TTC549 (cell line): ENCODE measurements at regions not wholly inside any gene's neighbourhood (a gene's known extent, or its start where the extent isn't known, plus 50 kb on each side); places are given as distances from the start of the nearest gene placed in this dataset.

Experiments used
- FAIRE-seq: peaks from 2 replicates; lab custom pipeline; 2012; peaks lifted over from hg19 to GRCh38; lab: Jason Lieb, UNC

DNA sequence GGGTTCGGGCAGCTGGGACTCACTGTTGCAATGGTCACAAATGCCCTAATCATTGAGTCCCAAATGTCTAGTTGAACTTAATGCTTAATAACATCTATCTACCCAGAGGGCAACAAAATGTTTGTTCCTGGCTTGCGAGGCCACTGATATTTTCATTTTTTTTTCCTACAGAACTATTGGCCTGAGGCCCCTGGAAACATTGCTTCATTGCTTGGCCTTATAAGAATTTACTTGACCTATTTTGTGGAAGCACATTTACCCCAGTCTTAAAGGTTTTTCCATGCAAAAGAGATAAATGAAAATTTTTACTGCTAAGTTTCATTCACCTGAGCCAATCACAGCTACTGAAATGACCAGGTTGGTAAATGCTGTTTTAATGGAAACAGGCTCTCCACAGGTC, 133.1 kb upstream of the RIPOR2 start:
- no peak for FAIRE-seq

DNA sequence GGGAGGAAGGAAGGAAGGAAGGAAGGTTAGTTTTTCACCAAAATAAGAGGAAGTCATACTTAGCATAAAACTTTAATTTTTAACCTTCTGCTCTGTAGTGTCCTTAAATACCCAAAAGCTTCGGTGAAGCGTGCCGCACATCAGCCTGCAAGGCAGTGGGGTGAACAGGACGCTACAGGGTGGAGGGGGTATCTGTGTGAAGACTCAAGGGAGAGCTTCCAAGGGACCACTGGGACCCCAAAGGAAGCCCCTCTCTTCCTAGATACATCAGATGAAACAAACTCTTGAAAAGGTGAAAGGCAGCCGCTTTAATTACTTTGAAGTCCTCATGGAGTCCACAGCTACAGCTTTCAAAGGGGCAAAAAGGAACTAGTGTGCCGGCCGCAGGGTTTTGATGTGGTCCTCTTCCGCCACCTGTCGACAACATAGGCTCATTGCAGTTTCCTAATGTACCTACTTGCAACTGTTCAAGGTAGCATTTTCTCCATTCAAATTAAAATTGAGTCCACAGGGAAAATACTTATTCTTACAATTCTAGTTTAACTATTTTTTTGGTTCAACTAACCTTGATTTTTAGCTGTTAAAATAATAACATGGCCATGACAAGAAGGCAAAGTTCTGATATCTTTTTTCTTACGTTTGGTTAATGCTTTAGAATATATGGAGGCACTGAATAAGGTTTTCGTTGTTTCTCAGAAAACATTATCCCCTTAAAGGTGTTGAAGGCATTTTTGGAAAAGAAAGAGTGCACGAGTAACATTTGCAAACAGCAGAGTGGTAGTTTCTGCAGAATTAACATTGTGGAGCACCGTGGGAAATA, 135.0 kb upstream of the RIPOR2 start:
- peak; percentile 72 for FAIRE-seq

DNA sequence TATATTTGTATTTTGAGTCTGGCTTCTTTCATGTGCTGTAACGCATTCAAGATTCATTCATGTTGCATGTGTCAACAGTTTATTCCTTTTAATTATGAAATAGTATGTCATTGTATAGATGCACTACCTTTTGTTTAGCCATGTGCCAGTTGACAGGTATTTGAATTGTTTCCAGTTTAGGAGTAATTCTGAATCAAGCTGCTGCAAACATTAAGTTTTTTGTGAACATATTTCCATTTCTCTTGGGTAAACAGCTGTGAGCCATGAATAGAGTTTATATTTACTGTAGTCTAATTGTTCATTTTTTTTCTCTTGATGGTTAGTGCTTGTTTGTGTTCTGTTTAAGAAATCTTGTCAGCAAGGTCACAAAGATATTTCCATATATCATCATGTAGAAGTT, 142.4 kb upstream of the RIPOR2 start:
- FAIRE-seq: no peak

DNA sequence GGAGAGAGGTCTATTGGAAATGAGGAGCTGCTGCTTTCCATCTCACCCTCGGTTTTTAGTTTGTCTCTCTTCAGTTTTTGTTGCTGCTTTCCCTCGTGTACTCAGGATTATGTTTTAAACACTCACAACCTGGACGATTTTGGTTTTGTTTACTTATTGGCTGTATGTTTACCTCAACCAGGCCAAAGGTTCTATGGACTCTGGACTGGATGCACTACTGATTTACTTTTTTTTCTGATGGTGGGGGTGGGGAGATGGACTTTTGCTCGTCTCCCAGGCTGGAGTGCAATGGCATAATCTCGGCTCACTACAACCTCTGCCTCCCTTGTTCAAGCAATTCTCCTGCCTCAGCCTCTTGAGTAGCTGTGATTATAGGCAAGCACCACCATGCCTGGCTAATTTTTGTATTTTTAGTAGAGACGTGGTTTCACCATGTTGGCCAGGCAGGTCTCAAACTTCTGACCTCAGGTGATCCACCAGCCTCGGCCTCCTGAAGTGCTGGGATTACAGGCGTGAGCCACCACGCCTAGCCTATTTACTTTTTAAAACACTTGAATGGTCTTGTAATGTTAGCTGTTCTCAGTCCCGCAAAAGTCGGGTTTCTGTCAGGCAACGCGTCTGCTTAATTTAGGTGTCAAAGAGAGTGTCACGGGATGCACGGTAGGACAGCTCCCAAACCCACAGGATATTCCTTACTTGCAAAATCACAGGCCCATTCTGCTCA, 148.2 kb upstream of the RIPOR2 start:
- FAIRE-seq: no peak

DNA sequence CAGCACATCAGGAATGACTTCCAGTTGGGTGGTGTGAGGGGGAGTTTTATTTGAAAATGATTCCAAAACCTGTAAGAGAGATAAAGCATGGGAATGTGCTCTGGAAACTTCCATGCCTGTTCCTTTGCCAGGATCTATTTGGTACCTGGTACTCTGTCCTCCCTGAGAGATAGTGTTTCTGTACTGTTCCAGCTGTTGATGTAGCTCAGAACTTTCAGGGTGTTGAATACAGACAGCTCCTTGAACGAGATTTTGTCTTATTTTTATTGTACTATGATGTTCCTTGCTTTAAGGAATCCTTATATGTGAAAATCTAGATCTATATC, 148.7 kb upstream of the RIPOR2 start:
- FAIRE-seq: no peak

DNA sequence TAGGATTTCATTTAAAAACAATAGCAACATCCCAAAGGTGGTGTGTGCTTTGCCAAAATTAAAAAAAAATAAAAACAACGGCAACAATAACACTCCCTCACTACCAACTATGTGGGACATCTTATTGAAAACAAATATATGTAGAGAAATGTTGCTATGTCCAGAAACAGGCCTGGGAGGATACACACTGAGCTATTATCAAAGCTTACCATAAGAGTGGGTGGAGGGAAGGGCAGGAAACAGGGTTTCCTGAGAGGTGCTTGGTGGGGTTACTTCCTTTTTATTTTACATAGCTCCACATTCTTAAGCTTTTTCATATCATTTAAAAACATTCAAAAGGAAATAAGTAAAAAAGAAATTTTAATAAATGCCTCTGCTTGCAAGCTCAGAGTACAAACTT, 150.0 kb upstream of the RIPOR2 start:
- FAIRE-seq: no peak

DNA sequence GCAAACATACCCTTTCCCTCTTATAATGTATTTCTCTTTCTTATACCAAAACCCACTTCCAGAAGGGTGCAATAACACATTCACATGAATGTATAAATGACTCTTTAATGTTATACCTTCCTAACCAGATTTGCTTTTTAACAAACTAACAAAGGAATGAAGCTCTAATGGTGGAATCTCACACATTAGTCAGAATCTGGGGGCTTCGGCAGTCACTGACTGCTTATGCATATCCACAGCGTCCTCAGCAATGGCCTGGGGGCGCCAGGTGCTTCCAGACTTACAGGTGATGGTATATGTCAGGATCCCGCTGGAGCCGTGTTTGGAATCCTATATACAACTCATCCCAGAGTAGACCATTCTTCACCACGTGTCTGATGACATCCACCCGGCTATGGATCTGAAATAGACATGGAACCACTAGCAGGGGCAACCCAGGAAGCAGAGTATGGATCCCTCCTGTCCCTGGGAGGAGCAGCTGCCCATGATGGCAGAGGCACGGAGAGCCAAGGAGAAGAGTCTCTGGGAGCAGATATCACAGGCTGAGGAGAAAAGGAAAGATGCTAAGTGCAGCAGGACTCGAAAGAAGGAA, 150.8 kb upstream of the RIPOR2 start:
- FAIRE-seq: no peak

DNA sequence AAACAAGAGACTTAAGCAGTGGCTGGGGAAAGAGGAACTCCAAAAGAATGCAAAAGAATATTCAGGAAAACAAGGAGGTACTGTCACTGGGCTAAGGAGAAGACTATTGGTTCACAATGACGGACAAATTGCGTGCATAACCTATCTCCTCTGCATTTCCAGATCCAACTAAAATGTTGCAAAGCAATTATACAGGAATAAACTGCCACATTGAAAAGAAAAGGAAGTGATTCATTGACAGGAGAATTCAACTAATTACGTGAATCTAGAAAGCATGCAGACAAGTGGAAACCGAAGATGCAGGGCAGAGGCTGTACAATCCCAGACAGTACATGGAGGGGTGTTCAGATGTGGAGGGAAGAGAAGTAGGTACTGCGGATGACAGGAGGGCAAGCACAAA, 152.8 kb upstream of the RIPOR2 start:
- FAIRE-seq: no peak

DNA sequence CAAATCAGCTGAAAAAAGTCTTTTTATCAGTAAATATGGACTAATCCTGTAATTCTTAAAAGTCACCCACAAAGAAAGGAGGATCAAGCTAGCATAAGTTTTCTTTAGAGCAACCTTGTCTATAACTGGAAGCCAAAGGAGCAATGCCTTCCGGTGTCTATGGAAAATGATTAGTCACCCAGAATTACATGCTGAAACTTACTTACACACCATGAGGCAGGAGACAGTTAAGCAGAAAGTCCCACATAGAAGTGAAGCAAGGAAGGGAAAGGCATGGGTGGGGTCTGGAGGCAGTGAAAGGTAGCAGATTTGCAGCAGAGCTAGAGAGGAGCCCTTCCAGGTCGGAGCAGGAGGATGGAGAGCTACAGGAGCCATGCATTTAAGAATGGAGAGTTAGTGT, 153.7 kb upstream of the RIPOR2 start:
- no peak for FAIRE-seq

DNA sequence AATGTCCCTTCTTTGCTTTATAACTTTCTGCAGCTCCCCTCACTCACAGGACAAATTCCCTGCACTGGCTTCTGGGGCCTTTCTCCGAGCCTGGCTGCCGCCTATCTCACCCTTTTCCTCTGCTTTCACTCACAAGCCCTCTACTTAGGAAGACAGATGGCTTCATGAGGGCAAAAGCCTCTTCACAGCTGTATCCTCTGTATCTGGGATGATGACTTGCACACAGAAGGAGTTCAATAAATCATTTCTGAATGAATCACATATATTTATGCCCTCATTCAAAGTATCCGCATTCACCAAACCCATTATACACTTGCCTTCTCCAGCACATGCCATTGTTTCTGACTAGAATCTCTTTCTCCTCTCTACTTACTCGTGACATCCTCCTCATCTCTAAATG, 159.0 kb upstream of the RIPOR2 start:
- FAIRE-seq: no peak

DNA sequence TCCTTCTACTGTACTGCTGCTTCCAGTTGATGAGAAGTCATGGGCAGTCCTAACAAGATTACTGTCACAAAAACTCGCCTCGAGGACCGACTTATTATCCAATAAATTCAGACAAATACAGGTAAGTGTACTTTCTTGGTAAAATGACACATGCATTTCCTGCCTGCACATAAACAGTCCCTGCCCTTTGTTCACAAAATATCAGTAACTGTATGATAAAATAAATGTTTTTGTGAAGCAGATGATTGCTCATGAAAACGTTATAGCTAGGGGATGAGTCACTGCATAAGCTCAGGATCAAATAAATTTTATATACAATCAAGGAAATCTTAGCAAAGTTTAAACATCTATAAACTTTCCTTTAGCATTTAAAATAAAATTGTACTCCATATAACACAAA, 164.5 kb upstream of the RIPOR2 start:
- no peak for FAIRE-seq

DNA sequence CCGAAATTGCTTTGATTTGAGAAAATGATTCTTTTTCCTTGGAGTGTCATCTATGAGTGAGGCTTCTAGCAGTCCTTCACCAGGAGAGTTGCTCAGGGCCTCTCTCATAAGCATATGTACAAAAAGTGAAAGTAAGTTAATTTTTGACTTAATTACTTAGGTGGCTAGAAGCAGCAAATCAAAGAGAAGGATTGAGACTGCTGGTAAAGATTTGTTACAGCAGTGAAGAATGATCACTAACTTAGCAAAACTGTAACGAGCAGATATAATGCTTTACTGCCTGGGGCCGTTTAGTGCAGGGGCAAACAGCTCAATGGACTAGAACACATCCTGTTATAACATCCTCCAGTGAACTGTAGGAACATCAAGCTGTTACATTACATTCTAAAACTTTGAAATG, 167.8 kb upstream of the RIPOR2 start:
- FAIRE-seq: no peak

DNA sequence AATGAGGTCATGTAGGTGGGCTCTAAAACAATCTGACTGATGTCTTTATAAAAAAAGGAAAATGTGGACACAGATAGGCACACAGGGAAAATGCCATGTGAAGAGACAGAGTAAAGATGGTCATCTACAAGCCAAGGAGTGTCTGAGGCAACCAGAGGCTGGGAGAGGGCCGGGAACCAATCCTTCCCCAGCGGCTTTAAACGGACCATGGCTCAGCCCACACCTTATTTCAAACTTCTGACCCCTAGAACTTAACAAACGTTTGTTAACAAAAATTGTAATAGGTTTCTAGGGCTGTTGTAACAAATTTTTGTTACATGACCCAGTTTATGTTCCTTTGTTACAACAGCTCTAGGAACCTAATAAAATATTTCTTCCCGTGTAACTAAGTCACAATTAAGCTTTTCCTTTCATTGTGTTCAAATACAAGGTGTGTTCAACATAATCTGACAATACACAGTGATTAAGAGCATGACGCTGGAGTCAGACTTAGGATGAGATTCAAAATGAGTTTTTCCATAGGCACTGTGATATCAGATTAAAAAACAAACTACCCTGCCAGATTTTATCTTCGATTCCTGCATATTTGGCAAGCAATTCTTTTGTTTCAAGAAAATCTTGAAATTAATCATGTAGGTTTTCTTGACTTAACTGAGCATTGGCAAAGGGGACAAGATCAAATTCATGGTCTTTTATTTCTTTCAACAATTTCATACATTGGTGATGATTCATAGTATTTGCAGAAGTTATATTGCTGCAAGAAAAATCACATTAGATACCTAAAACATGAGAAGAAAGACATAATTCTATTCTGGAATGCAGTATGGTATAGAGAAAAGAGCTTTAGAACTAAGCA, 169.5 kb upstream of the RIPOR2 start:
- FAIRE-seq: no peak

DNA sequence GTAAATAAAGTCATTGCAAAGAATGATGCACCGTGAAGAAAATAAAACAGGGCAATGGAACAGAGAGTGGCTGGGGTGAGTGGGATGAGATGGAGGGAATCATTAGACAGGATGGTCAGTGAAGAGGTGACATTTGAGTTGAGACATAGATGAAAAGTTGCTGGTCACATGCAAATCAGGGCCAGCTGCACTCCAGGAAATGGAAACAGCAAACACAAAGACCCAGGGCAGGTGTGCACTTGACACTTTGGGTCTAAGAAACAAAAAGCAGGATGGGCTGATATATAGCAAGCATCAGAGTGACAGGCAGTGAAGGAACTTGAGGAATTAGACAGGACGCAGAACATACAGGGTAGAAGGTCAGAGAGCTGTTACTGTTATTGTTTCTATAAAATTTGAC, 171.5 kb upstream of the RIPOR2 start:
- no peak for FAIRE-seq

DNA sequence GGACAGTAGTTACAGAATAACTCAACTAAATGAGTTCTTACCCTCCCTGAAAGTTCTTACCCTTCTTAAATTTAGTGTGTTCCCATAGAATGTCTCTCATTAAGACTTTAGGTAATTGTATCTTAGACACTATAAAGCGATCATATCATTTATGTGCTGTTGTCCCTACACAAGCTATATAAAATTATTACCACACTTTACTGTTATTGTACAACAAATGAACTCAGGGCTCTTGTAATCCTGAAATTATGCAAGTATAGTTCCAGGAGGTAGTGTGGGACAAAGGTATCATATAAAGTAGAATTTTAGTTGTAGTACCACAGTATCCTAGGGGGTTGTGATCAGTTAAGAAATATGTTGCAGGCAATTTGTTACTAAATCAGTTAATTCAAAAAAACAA, 167.4 kb upstream of the CARMIL1 start:
- no peak for FAIRE-seq

DNA sequence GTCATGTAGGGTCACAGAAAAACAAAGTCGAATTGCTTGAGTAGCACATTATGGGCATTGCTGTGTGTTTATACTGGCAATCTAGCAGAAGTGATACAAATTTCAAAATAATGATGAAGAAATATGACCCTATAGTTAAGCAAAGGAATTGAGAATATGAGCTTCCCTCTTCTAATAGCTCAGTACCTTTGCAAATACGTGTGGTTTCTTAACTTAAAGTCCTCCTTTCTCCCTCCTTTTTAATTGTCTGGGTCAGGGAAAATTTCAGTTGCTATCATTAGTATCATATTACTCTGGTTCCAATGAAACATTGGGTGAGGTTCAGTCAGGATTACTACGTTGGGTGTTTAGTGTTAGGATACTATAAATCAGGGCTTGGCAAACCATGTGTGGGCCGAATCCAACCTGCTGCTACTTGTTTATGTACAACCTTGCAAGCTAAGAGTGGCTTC, 166.8 kb upstream of the CARMIL1 start:
- FAIRE-seq: no peak

DNA sequence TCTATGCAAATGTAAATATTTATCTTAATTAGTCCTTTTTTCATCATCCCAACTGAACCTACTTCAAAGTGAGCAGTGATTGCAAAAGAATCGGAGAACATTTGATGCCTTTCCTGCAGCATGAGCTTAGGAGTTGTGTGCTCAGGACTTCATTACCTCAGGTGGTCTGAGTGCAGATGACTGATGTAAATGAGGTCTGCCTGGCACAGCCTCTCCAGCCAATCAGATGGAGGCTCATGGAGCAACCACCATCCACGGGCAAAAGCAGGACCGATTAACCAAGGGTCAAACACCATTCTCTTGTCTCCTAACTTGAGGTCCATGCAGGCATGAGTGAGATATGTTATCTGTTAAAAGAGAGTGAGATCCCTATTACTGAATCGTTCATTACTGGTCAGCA, 165.7 kb upstream of the CARMIL1 start:
- FAIRE-seq: no peak

DNA sequence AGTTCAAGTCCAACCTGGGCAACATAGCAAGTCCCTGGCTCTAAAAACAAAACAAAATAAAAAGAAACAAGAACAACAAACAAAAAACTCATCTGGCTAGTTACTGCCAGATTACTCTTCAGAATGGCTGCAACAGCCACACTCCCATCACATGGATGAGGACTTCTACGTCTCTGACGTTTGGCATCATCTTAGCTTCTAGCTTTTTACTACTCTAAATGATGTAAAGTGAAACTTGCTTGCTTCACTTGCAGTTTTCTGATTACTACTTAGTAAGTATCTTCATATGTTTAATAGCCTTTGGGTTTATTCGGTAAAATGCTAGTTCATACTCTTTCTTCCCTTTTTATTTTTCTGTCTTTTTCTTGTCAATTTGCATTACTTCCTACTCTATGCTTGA, 161.1 kb upstream of the CARMIL1 start:
- FAIRE-seq: no peak

DNA sequence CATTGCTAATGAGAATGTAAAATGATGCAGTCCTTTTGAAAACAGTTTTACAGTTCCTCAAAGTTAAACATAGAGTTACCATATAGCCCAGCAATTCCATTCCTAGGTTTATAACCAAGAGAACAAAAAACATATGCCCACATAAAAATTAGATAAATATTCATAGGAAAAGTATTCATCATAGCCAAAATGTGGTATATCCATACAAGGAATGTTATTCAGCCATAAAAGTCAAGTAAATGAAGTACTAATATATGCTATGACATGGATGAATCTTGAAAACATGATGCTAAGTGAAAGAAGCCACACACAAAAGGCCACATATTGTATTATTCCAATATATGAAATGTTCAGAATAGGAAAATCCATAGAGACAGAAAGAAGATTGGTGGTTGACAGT, 158.0 kb upstream of the CARMIL1 start:
- no peak for FAIRE-seq

DNA sequence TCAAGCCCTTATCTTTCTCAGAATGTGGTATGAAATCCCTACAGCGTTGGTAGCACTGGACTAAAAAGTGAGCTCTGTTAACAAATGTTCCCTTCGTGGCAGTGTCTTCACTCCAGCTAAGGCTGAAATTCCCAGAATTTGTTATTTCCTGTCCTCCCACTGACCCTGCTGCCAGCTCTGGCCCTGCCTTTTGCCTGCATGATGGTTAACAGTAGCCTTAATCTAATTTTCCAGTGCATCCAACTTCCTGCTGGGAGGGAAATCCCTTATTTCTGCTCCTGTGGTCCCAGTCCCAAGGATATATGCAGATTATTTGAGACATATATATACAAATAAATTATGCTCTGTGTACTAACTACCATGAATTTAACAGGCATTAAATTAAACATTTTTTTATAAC, 157.2 kb upstream of the CARMIL1 start:
- FAIRE-seq: no peak

DNA sequence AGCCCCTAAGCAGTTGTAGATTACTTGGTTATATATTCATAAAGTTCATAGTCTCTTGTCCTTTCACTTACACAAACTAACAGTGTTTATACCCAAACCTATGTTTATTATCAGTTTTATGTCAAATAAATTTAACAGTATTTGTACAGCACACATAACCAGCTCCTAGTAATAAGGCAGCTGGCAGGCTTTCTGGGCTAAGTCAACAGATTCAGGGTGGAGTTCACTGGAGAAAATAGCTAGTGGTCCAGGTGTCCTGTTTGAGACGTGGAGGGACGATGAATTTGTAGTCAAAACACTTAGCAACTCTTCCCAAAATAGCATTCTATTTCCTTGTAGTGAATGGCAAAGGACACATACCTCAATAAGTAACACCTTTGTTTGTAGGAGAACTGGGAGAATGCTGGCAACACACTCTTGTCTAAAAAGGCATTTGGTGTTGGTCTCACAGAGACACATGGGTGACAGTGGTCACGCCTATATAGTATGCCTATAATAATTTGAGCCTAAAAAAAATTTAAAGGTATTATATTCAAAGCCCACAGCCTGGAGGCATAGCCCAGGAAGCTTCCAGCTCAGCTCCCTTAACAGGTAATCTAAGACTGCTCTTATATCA, 156.4 kb upstream of the CARMIL1 start:
- no peak for FAIRE-seq

DNA sequence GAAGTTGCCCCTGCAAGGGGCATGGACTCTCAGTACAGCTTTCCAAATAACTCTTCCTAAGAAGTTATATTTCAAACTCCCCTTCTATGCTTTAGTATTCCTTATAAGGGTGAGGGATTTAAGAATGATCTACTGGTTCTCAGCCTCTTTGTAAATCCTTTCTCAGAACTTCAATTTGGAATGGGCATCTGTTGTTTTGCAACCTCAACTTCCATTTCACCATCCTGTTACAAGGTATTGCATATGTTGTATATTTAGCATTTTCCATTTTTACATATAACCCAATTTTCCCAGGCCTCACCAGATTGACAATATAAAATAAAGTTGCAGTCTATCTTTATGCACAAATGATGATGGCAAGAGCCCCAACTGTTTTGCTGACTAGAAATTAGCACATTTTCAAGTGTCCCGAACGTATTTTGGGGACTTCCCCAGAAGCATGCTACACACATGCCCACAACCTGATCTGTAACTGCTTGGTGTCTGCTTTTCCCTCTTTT, 154.9 kb upstream of the CARMIL1 start:
- FAIRE-seq: no peak
